Stimulated activated CD8-positive, alpha-beta memory T cell treated with anti-CD3 and anti-CD28 coated beads, Interleukin-7, amount 100 ng/mL, for 4 hours (primary cell): ENCODE measurements at regions not wholly inside any gene's neighbourhood (a gene's known extent, or its start where the extent isn't known, plus 50 kb on each side); places are given as distances from the start of the nearest gene placed in this dataset.

Experiments
- DNase-seq, 2 donors: peaks; one replicate each; pipeline ENCODE4 v3.0.0-alpha.2; 2020; ENCODE audit warnings: low read depth in 2 of 2

GRCh38 chr11:15807827-15808226 is 548.5 kb downstream of the SOX6 start:
- no peak for DNase-seq

- no peak for DNase-seq
Measured at GRCh38 chr11:15810082-15810481, 546.3 kb downstream of the SOX6 start.

GRCh38 chr11:15810525-15810924 is 545.8 kb downstream of the SOX6 start:
- DNase-seq = no peak

DNA sequence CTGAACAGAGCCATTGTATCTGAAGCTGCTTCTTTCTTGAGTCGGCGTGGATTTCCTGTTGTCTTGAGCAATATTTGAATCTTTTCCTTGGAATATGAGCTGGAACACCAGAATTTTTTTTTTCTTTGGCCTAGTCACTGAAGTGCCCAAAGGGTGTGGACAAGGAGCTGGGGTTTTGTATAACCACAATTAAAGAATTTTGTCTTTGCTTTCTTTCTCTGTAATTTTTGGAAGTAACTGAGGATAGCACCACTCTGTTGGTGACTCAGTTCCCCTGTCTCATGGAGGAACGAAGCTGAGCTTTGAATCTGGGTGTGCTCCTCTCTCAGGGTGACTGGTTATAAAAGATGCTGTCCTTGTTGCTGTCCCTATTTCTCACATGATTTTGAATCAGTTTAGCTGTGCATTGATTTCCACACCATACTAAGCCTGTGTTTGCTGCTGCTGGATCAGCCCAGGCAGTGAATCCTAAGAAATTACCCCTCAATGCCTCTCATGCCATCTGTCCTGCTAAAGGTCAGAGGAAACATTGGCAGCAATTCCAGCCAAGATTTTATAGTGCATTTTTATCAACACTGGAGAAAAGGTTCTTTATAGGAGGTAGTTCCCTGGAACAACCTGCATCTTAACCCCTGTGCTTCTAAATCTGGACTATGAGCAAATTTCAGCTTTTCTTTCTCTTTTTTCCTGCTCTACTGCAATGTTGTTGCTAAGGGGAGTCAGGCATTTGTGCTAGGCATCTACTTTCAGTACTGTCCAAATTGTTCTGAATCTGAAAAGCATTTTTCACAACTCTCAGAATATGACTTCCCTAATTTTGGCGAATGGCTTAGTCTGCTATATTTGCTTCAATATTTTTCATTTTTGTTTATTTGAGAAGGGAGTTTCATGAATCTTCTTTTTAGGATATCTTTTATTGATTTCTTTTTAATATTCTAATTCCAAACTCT is 540.8 kb downstream of the SOX6 start:
- no peak for DNase-seq

GRCh38 chr11:15816260-15816871 is 540.0 kb downstream of the SOX6 start:
- DNase-seq = no peak

DNA sequence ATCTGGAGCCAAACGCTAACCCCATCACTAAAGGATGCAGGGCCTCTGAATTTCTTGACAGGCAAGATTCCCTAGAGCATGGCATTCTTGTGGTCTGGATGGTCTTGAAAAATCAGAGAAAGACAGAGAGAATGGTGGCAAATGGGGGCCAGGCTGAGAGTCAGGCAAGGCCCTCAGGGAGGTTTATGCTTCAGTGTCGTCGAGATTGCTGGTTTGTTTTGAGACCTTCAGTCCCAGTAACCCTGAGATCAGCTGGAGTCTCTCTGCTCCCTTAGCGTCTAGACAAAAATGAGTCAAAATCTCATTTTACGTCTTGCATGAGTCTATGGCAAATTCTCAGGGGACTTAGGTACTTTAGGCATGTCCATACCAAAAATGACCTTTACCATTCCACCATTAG is 539.3 kb downstream of the SOX6 start:
- no peak for DNase-seq

GRCh38 chr11:15818132-15818842 is 538.1 kb downstream of the SOX6 start:
- DNase-seq = no peak

- DNase-seq = no peak
Measured at GRCh38 chr11:15819679-15820286, 536.6 kb downstream of the SOX6 start.

DNA sequence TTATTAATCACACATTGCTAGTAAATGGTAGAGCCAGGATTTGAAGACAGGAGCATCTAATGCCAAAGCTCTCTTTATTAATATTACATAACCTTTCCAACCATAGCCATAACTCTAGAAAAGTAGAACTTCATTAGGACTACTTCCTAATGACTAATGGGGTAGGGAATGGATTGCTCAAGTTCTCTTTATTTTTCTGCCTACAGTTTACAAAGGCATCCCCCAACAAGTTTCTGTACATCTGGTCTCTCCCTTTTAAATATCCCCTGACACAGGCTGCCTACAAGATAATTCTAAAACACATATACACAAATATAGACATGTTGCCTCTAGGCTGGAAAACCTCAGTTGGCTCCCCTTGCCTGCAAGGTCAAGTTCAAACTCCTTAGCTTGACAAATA is 534.9 kb downstream of the SOX6 start:
- no peak for DNase-seq

DNA sequence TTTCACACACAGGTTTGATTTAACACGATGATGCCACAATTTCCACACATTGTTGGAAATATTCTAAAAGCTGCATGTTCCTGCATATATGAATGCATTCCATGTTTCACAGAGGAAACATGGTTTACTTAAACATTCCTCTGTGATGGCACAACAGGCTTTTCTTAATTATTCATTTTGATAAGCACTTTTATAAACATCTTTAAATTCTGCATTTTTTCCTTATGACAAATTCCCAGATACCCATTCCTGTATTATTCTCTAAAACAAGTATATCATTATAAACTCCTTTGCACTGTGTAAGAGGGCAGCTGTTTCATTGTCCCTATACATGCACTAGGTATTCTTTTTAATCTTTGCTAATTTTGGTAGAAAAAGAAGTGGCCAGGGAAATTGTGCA is 532.3 kb downstream of the SOX6 start:
- no peak for DNase-seq

- DNase-seq = no peak
Measured at GRCh38 chr11:15825976-15826650, 530.2 kb downstream of the SOX6 start.

- DNase-seq = no peak
Measured at GRCh38 chr11:15826826-15827225, 529.5 kb downstream of the SOX6 start.

GRCh38 chr11:15828215-15828853 is 528.0 kb downstream of the SOX6 start:
- no peak for DNase-seq

DNA sequence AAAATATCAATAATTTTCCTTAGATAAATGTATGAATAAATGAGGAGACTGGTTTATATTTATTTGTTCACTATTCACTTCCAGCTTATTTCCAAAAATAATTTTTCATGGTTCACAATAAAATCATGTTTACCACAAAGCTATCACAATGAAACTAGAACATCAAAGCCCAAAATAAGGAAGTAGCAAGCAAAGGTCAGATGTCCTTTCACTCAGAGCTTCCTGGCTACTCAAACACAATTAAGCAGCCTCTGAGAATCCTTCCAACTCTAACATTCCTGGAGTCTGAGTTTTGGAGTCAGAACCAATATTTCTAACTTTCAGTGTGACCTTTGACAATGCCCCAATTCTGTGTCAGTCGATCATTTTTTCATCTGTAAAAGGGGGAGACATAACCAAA is 527.0 kb downstream of the SOX6 start:
- DNase-seq = no peak

DNA sequence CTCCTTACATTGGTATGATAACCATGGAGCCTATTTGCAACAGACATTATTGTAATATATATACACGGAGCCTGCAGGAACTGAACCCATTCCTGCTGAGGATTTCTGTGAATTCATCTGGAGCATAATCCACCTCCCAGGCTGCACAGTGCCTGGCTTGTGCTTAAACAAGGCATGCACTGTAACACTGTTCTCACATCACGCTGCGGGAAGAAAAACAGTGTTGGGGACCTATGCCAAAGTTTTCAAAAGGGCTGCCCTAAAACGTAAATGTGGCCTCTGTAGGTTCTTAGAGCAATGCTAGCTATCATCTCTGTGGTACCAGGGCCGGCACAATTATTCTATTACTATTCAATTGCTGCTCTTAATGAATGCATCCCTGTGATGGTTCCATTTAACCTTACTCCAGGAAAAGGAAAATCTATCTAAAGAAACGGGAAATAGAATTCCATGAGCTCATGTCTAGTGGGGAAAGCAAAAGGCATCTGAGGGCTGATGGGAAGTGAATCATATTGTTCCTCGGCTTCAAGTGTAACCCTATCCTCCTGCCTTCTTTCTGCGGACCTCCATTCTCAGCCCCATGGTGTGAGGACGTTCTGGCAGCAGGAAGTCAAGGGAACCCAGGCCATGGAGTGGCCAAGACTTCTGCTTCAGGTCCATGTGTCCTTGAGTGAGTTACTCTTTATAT is 525.5 kb downstream of the SOX6 start:
- DNase-seq = no peak

DNA sequence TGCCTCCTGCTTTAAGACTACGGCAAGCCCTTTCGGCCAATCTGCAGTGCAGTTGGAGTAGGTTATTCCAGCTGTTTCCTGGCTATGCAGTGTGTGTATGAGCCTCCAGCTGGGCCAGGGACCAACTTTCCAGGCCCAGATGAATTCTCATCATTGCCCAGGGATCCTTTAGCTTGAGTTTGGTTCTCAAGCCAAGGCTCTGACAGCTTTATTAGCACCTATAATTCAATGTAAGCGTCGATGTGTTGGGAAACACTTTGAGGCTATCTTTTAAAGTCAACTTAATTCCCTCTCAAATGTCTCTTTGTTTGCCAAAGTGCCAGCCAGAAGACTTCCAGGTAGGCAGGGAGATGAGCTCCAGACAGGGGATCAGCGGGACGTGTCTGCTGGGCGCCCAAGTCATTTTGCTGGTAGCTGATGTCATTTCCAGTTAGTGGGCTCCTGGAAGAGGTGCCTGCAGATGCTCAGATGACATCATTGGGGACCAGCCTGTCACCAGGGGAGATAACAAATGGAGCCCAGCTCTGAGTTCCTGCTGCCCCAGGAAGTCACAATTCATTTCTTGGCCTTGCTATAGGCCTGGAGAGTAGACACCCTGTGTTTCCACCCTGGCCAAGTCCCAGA is 520.4 kb downstream of the SOX6 start:
- no peak for DNase-seq

DNA sequence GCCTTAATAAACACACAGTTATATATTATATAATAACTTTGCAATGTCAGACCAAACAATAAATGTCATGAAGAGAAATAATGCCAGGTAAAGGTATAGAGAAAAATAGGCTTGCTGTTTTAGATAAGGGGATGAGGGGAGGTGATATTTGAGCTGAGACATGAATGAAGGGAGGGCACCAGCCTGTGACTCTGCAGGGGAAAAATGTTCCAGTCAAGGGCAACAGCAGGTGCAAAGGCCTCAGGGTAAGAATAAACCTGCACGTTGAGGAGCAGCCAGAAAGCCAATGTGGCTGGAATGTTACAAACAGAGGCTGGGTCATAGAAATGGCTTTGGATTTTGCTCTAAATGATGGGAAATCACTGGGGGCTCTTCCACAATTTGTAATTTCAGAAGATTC is 519.6 kb downstream of the SOX6 start:
- no peak for DNase-seq

GRCh38 chr11:15837901-15838489 is 518.4 kb downstream of the SOX6 start:
- DNase-seq = no peak

DNA sequence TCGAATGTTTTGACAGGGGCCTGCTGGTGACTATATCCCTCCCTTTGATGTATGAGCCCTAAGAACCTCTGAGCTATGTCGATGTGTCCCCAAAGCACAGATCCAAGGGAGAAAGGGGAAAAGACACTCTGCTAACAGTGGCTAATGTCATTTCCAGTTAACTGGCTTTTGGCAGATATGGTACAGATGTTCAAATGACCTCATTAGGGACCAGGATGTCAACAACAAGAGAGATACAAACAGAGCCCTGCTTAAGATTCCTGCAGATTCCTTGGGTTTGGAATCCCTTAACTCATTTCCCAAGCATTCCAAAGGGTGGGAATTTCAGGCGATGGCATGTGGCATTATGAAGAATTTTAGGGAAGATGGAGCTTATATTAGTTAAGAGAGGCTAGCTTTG is 517.3 kb downstream of the SOX6 start:
- no peak for DNase-seq

DNA sequence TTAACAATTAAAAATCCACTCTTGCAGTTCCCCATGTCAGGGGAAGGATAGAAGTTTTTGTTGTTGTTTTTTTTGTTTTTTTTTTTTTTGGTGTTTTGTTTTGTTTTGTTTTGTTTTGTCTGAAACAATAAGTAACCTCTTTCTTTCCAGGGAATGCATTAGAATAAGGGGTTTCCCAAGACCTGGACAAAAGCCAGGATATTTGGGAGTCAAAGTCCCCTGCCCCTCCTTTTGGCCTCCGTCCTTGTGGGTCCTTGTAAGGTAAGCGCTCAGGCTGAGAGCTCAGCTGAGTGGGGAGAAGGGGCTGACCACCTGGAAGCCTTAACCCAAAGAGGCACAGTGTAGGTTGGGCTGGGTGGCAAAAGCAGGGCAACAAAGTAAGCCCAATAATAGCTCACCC is 515.4 kb downstream of the SOX6 start:
- no peak for DNase-seq
